ENCODE measurements at regions not wholly inside any gene's neighbourhood (a gene's known extent, or its start where the extent isn't known, plus 50 kb on each side); places are given as distances from the start of the nearest gene placed in this dataset.

- TF ChIP-seq POLR2A (IDR thresholded peaks at IDR 0.05) (no peak), POLR2AphosphoS5 (IDR thresholded peaks at IDR 0.05) (no peak), CTCF (IDR thresholded peaks at IDR 0.05) (no peak), EP300 (IDR thresholded peaks at IDR 0.05) (no peak)
These were observed 357.3 kb upstream of the ADAMTS9 start for GRCh38 chr3:65045138-65045537.

Data from gastroesophageal sphincter (tissue), 3 donors.